Ishikawa (cell line): ENCODE measurements at regions not wholly inside any gene's neighbourhood (a gene's known extent, or its start where the extent isn't known, plus 50 kb on each side); places are given as distances from the start of the nearest gene placed in this dataset.

Source experiments
- CEBPB ChIP-seq: IDR thresholded peaks from 2 replicates; pipeline ENCODE4 v1.6.1; 2012
- CREB1 ChIP-seq: IDR thresholded peaks from 2 replicates; pipeline ENCODE4 v1.6.1; 2012; ENCODE audit warnings: low read depth
- EGR1 ChIP-seq: IDR thresholded peaks from 2 replicates; pipeline ENCODE4 v1.6.1; 2012
- EP300 ChIP-seq: IDR thresholded peaks from 2 replicates; pipeline ENCODE4 v1.6.1; 2012; ENCODE audit warnings: borderline replicate concordance
- FOXM1 ChIP-seq: IDR thresholded peaks from 2 replicates; pipeline ENCODE4 v1.6.1; 2012; ENCODE audit warnings: low read depth, borderline replicate concordance
- MAX ChIP-seq: IDR thresholded peaks from 2 replicates; pipeline ENCODE4 v1.6.1; 2012
- NFIC ChIP-seq: IDR thresholded peaks from 2 replicates; pipeline ENCODE4 v1.6.1; 2012
- RAD21 ChIP-seq: IDR thresholded peaks from 2 replicates; pipeline ENCODE4 v1.6.1; 2012; ENCODE audit warnings: low read depth
- REST ChIP-seq: IDR thresholded peaks from 2 replicates; pipeline ENCODE4 v1.6.1; 2012; ENCODE audit warnings: low read depth, mild to moderate bottlenecking
- TAF1 ChIP-seq: IDR thresholded peaks from 2 replicates; pipeline ENCODE4 v1.6.1; 2012; ENCODE audit warnings: low read depth, mild to moderate bottlenecking
- TCF12 ChIP-seq: IDR thresholded peaks from 2 replicates; pipeline ENCODE4 v1.6.1; 2012; ENCODE audit warnings: low read depth
- TEAD4 ChIP-seq: IDR thresholded peaks from 2 replicates; pipeline ENCODE4 v1.6.1; 2012
- USF1 ChIP-seq: IDR thresholded peaks from 2 replicates; pipeline ENCODE4 v1.6.1; 2012
- YY1 ChIP-seq: IDR thresholded peaks from 2 replicates; pipeline ENCODE4 v1.6.1; 2012; ENCODE audit warnings: low read depth
- ZBTB7A ChIP-seq: IDR thresholded peaks from 2 replicates; pipeline ENCODE4 v1.6.1; 2012; ENCODE audit warnings: low read depth

- TF ChIP-seq EGR1 (no peak), ZBTB7A (no peak), MAX (no peak), TAF1 (no peak), REST (no peak)
These were observed 61.9 kb upstream of the CACUL1 start for GRCh38 chr10:118816471-118817168.

GRCh38 chr10:118817328-118818068 lies 62.7 kb upstream of the CACUL1 start:
- no peak for TF ChIP-seq YY1
- no peak for TF ChIP-seq FOXM1
- no peak for TF ChIP-seq EP300
- no peak for TF ChIP-seq EGR1
- no peak for TF ChIP-seq TAF1
- no peak for TF ChIP-seq TCF12
- TF ChIP-seq CREB1: no peak
- no peak for TF ChIP-seq ZBTB7A
- no peak for TF ChIP-seq NFIC

- TF ChIP-seq FOXM1 (0 out of 2 replicates have a peak, but pooled peaks have one; percentile 24), TEAD4 (no peak; the same call in 1 of the 2 replicates), EP300 (peak; percentile 46; the same call in 1 of the 2 replicates), TAF1 (no peak), CEBPB (no peak), USF1 (peak; percentile 19; the same call in 1 of the 2 replicates), TCF12 (peak; percentile 91), NFIC (peak; percentile 85), RAD21 (peak; percentile 2; the same call in 1 of the 2 replicates), MAX (peak; percentile 87)
These were observed 64.0 kb upstream of the CACUL1 start for GRCh38 chr10:118818621-118819221.

GRCh38 chr10:118820326-118821116 lies 65.8 kb upstream of the CACUL1 start:
- TF ChIP-seq RAD21 (no peak), FOXM1 (no peak), ZBTB7A (no peak), REST (no peak), YY1 (no peak), MAX (no peak), NFIC (no peak)

GRCh38 chr10:118823256-118823907 lies 68.6 kb upstream of the CACUL1 start:
- TF ChIP-seq NFIC (no peak), USF1 (peak; percentile 57)
